HepG2 (cell line): ENCODE measurements at regions not wholly inside any gene's neighbourhood (a gene's known extent, or its start where the extent isn't known, plus 50 kb on each side); places are given as distances from the start of the nearest gene placed in this dataset.

ENCODE experiments used
- ATAC-seq: fragments of 200-7000 bp; cut with Tn5 transposase; 3 replicates; pipeline ENCODE4 v1.9.1; 2020; ENCODE audit warnings: mild to moderate bottlenecking, moderate library complexity
- BruUV-seq: library from RNA; stranded (reverse); fragments of 400-500 nt; replicated peaks from 2 replicates; lab custom pipeline; 2021; lab: Mats Ljungman, UMichigan
- CTCF ChIA-PET: fragments of 300-600 bp; formaldehyde crosslinking; extraction: SDS; loops from one replicate; lab custom pipeline; 2021; ENCODE audit warnings: low total read pairs, inconsistent platforms, low intra/inter-chr PET ratio; lab: Yijun Ruan, JAX
- POLR2A ChIA-PET: fragments of 350-600 bp; sonication (Branson Sonifier 250); formaldehyde crosslinking; loops from one replicate; lab custom pipeline; 2020; ENCODE audit warnings: antibody characterized with exemption, inconsistent platforms; lab: Yijun Ruan, JAX
- DNase-seq: peaks from one replicate; pipeline ENCODE4 v3.0.0-alpha.2; 2015; ENCODE audit warnings: low spot score
- FAIRE-seq: peaks from 3 replicates; lab custom pipeline; 2011; peaks lifted over from hg19 to GRCh38; lab: Jason Lieb, UNC
- H2AFZ ChIP-seq: one replicate; pipeline ENCODE4 v1.6.1; 2011; ENCODE audit warnings: low read length, inconsistent platforms
- H3K27ac ChIP-seq: fragments of 300-600 bp; 3 replicates; pipeline ENCODE4 v1.8.0; 2011; ENCODE audit warnings: mixed run types, mild to moderate bottlenecking, mixed read lengths, low read length, inconsistent platforms; ENCODE audit not compliant: insufficient read depth; ENCODE audit errors: extremely low read length
- H3K27me3 ChIP-seq, 2 experiments: fragments of 200-600 bp in 1 of 2; 2 replicates in 1 of 2; 3 replicates in 1 of 2; pipeline versions ENCODE4 v1.6.0 to v1.8.0; 2011; ENCODE audit warnings: low read length in 2 of 2, mild to moderate bottlenecking in 2 of 2, moderate library complexity in 2 of 2, inconsistent platforms in 1 of 2; ENCODE audit not compliant: insufficient read depth in 2 of 2, control insufficient read depth in 1 of 2
- H3K36me3 ChIP-seq, 2 experiments: fragments of 200-600 bp in 1 of 2; replicated peaks in 1 of 2; 2 replicates in 1 of 2; 3 replicates in 1 of 2; pipeline versions ENCODE4 v1.5.1 to v1.8.0; 2011; ENCODE audit warnings: low read length in 2 of 2, inconsistent platforms in 1 of 2; ENCODE audit not compliant: insufficient read depth in 2 of 2, control insufficient read depth in 1 of 2
- H3K4me1 ChIP-seq: 2 replicates; pipeline ENCODE4 v1.5.1; 2012; ENCODE audit warnings: low read length, inconsistent platforms; ENCODE audit not compliant: insufficient read depth
- H3K4me2 ChIP-seq: 2 replicates; pipeline ENCODE4 v1.6.0; 2011; ENCODE audit warnings: low read depth, low read length, inconsistent platforms
- H3K4me3 ChIP-seq, 3 experiments: fragments of 200-600 bp in 1 of 3; sonication (generic), shearing (Covaris generic) in 1 of 3; replicated peaks in 1 of 3; 2 replicates each; pipeline ENCODE4 v1.5.1; 2011 to 2016; ENCODE audit warnings: low read length in 3 of 3, inconsistent platforms in 2 of 3, low read depth in 2 of 3, mild to moderate bottlenecking in 2 of 3, control low read depth in 1 of 3, mixed read lengths in 1 of 3; ENCODE audit not compliant: insufficient read depth in 1 of 3
- H3K79me2 ChIP-seq: one replicate; pipeline ENCODE4 v1.6.1; 2011; ENCODE audit warnings: low read length, inconsistent platforms; ENCODE audit not compliant: insufficient read depth
- H3K9ac ChIP-seq: 2 replicates; pipeline ENCODE4 v1.6.0; 2011; ENCODE audit warnings: mild to moderate bottlenecking, low read depth, low read length, inconsistent platforms; ENCODE audit not compliant: insufficient read depth
- H3K9me3 ChIP-seq: 2 replicates; pipeline ENCODE4 v1.5.1; 2012; ENCODE audit warnings: mild to moderate bottlenecking, low read length
- H4K20me1 ChIP-seq: 2 replicates; pipeline ENCODE4 v1.6.0; 2011; ENCODE audit warnings: inconsistent platforms, mild to moderate bottlenecking, low read length, moderate library complexity; ENCODE audit not compliant: insufficient read depth
- EP300 ChIP-seq, 3 experiments: sonication (generic) in 1 of 3; formaldehyde crosslinking in 1 of 3; IDR thresholded peaks; 2 replicates each; pipeline versions ENCODE4 v1.5.1 to v1.6.1; 2011 to 2020; ENCODE audit warnings: low read depth in 2 of 3, low read length in 2 of 3, borderline replicate concordance in 1 of 3, improper control_type of control experiment in 1 of 3, mild to moderate bottlenecking in 1 of 3, missing genetic modification reagents in 1 of 3, moderate library complexity in 1 of 3
- ERF ChIP-seq: IDR thresholded peaks from 2 replicates; pipeline ENCODE4 v1.6.1; 2018; ENCODE audit warnings: missing biosample characterization, missing genetic modification reagents
- GTF2F1 ChIP-seq: fragments of 150-350 bp; IDR thresholded peaks from 2 replicates; pipeline ENCODE4 v1.6.1; 2014; ENCODE audit warnings: low read length
- HNF4A ChIP-seq: sonication (generic); formaldehyde crosslinking; IDR thresholded peaks from 2 replicates; pipeline ENCODE4 v1.4.0; 2020; ENCODE audit warnings: missing genetic modification reagents
- HOXA3 ChIP-seq: sonication (generic); formaldehyde crosslinking; IDR thresholded peaks from 2 replicates; pipeline ENCODE4 v1.5.0; 2020; ENCODE audit warnings: missing genetic modification reagents
- JDP2 ChIP-seq: sonication (generic); formaldehyde crosslinking; IDR thresholded peaks from 2 replicates; pipeline ENCODE4 v1.8.1; 2022; ENCODE audit warnings: missing genetic modification reagents, borderline replicate concordance
- KMT2B ChIP-seq: IDR thresholded peaks from 2 replicates; pipeline ENCODE4 v1.6.1; 2016; ENCODE audit warnings: missing genetic modification reagents, missing compliant biosample characterization
- SCMH1 ChIP-seq: sonication (generic); formaldehyde crosslinking; IDR thresholded peaks from 2 replicates; pipeline ENCODE4 v1.9.0; 2021; ENCODE audit warnings: missing genetic modification reagents, mild to moderate bottlenecking, borderline replicate concordance
- SYNCRIP ChIP-seq: fragments of 200-400 bp; formaldehyde crosslinking; IDR thresholded peaks from 2 replicates; pipeline ENCODE4 v1.6.1; 2018; ENCODE audit warnings: mild to moderate bottlenecking, low read depth, low read length; ENCODE audit not compliant: insufficient read depth
- TBX3 ChIP-seq: fragments of 450-650 bp; IDR thresholded peaks from 2 replicates; pipeline ENCODE4 v1.6.1; 2017; ENCODE audit warnings: antibody characterized with exemption, mild to moderate bottlenecking, inconsistent platforms, borderline replicate concordance
- ZNF225 ChIP-seq: sonication (generic); formaldehyde crosslinking; IDR thresholded peaks from 2 replicates; pipeline ENCODE4 v1.4.0; 2020; ENCODE audit warnings: mild to moderate bottlenecking, missing genetic modification reagents
- ZNF383 ChIP-seq: sonication (generic); formaldehyde crosslinking; IDR thresholded peaks from 2 replicates; pipeline ENCODE4 v1.4.0; 2020; ENCODE audit warnings: missing genetic modification reagents, mild to moderate bottlenecking, borderline replicate concordance
- ZNF543 ChIP-seq: sonication (generic); formaldehyde crosslinking; IDR thresholded peaks from 2 replicates; pipeline ENCODE4 v1.4.0; 2020; ENCODE audit warnings: mild to moderate bottlenecking, missing genetic modification reagents
- ZNF577 ChIP-seq: sonication (generic); formaldehyde crosslinking; IDR thresholded peaks from 2 replicates; pipeline ENCODE4 v1.4.0; 2020; ENCODE audit warnings: mild to moderate bottlenecking, low read depth, missing genetic modification reagents, borderline replicate concordance
- ZNF713 ChIP-seq: sonication (generic); formaldehyde crosslinking; IDR thresholded peaks from 2 replicates; pipeline ENCODE4 v1.4.0; 2020; ENCODE audit warnings: mild to moderate bottlenecking, missing genetic modification reagents
- ZSCAN21 ChIP-seq: sonication (generic); formaldehyde crosslinking; IDR thresholded peaks from 2 replicates; pipeline ENCODE4 v1.8.0; 2022; ENCODE audit warnings: mild to moderate bottlenecking, missing genetic modification reagents, moderate library complexity, borderline replicate concordance
- ZSCAN9 ChIP-seq: IDR thresholded peaks from 2 replicates; pipeline ENCODE4 v1.6.1; 2016; ENCODE audit warnings: borderline replicate concordance
- WGBS: methylation state at CpG from one replicate; pipeline ENCODE4 v1.1.6; 2017; ENCODE audit warnings: low lambda C conversion rate; 5-methylcytosine and 5-hydroxymethylcytosine counted together
- in situ Hi-C: cut with HindIII; loops from 2 replicates; pipeline ENCODE4 v1.10.0; 2017; ENCODE audit warnings: low pct_unique_long_range_greater_than_20kb; ENCODE audit not compliant: extremely low pct_ligation_motif_present
- intact Hi-C: fragments of 100-400 bp; cut with micrococcal nuclease; formaldehyde crosslinking; loops from one replicate; pipeline ENCODE4 v1.10.0; 2022; ENCODE audit not compliant: unreplicated experiment
- TF ChIP-seq, protein P1 (sequence below): sonication (generic); formaldehyde crosslinking; IDR thresholded peaks from 2 replicates; pipeline ENCODE4 v1.5.0; 2020; ENCODE audit warnings: mild to moderate bottlenecking, missing genetic modification reagents
- TF ChIP-seq, protein P2 (sequence below): sonication (generic); formaldehyde crosslinking; IDR thresholded peaks from 2 replicates; pipeline ENCODE4 v1.5.1; 2020; ENCODE audit warnings: missing genetic modification reagents, mild to moderate bottlenecking, borderline replicate concordance

DNA sequence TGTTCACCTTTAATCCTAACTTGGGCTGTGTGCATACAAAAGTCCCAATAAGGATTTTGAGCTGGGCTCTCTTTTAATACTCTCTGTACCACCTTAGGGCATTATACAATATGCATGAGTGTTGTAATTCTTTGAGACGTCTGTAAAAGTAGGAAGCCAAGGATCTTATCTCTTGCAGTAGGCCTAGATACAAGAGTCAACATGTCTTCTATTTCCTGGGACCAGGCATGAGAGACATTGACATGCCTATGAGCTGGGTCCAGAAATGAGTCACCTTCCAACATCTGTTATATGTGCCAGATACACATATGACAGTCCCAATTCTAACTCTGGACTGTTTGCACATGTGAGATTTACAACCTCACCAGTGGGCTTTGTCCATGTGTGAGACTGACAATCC lies 1911.2 kb downstream of the TP53TG3F start (continued):
- TF ChIP-seq ZNF577 (CRISPR knock-in tag) (no peak), ZSCAN21 (CRISPR knock-in tag) (no peak), ERF (CRISPR knock-in tag) (no peak), ZNF543 (CRISPR knock-in tag) (no peak)

DNA sequence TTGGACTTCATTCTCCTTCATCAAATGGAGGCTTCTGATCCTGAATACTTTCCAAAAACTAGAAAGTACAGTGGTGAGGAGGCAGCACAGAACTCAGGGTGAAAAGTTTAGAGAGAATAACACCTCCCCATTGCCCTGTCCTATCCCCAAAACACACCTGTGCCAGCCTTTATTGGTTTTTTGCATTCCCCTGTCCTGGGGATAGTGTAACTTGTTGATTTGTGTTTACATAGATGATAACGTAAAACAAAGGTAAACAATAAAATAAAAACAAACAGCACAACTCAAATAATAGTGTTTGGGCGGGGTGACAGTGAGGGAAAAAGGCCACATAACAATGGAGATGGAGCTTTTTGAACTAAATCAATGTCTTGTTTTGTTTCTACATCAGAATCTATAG lies 1917.7 kb downstream of the TP53TG3F start:
- Histone ChIP-seq H2AFZ (no peak overlapping the region), H3K4me3 (no peak overlapping the region), H3K9me3 (peaks cover 94% of the 10 kb centered on the region), H3K4me1 (no peaks in the 10 kb centered on the region), H3K79me2 (no peaks in the 10 kb centered on the region), H3K27me3 (no peaks in the 10 kb centered on the region), H3K4me2 (no peak overlapping the region), H3K36me3 (no peaks in the 10 kb centered on the region), H4K20me1 (no peaks in the 10 kb centered on the region), H3K27ac (no peak overlapping the region), H3K9ac (no peak overlapping the region)
- DNase-seq (no peak), ATAC-seq (no peak), FAIRE-seq (no peak)
- ChIA-PET POLR2A (no interaction called here), CTCF (no interaction called here)
- TF ChIP-seq JDP2 (no peak), EP300 (IDR thresholded peaks at IDR 0.05; ENCODE audit: low read depth in 2 of 2, low read length in 2 of 2) (no peak), EP300 (CRISPR knock-in tag; IDR thresholded peaks at IDR 0.05; ENCODE audit: borderline replicate concordance) (no peak), ZSCAN9 (no peak), ZNF383 (CRISPR knock-in tag) (no peak), SYNCRIP (no peak), ZNF713 (CRISPR knock-in tag) (no peak), GTF2F1 (no peak), HNF4A (CRISPR knock-in tag) (no peak), ZNF225 (CRISPR knock-in tag) (no peak), SCMH1 (CRISPR knock-in tag) (no peak), HOXA3 (CRISPR knock-in tag) (no peak), KMT2B (CRISPR knock-in tag) (no peak), TBX3 (no peak)
- TF ChIP-seq, protein P1, sequence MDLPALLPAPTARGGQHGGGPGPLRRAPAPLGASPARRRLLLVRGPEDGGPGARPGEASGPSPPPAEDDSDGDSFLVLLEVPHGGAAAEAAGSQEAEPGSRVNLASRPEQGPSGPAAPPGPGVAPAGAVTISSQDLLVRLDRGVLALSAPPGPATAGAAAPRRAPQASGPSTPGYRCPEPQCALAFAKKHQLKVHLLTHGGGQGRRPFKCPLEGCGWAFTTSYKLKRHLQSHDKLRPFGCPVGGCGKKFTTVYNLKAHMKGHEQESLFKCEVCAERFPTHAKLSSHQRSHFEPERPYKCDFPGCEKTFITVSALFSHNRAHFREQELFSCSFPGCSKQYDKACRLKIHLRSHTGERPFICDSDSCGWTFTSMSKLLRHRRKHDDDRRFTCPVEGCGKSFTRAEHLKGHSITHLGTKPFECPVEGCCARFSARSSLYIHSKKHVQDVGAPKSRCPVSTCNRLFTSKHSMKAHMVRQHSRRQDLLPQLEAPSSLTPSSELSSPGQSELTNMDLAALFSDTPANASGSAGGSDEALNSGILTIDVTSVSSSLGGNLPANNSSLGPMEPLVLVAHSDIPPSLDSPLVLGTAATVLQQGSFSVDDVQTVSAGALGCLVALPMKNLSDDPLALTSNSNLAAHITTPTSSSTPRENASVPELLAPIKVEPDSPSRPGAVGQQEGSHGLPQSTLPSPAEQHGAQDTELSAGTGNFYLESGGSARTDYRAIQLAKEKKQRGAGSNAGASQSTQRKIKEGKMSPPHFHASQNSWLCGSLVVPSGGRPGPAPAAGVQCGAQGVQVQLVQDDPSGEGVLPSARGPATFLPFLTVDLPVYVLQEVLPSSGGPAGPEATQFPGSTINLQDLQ: no peak
- TF ChIP-seq, protein P2, sequence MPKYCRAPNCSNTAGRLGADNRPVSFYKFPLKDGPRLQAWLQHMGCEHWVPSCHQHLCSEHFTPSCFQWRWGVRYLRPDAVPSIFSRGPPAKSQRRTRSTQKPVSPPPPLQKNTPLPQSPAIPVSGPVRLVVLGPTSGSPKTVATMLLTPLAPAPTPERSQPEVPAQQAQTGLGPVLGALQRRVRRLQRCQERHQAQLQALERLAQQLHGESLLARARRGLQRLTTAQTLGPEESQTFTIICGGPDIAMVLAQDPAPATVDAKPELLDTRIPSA (CRISPR knock-in tag): no peak
- WGBS: 2% methylated on average over 2 of the region's 2 CpGs
- BruUV-seq: no TSS peak
- in situ Hi-C loops (no loop called here), intact Hi-C loops (no loop called here)
